CD14-positive monocyte (primary cell): ENCODE measurements at regions not wholly inside any gene's neighbourhood (a gene's known extent, or its start where the extent isn't known, plus 50 kb on each side); places are given as distances from the start of the nearest gene placed in this dataset.

ENCODE experiments used
- DNase-seq, 3 donors: peaks; one replicate each; pipeline ENCODE4 v3.0.0-alpha.2; 2011 to 2022
- H2AFZ ChIP-seq: 2 replicates; pipeline ENCODE4 v1.6.0; 2012; ENCODE audit warnings: mild to moderate bottlenecking, low read depth, low read length, inconsistent platforms; ENCODE audit not compliant: insufficient read depth, poor library complexity, severe bottlenecking
- H3K27ac ChIP-seq, 2 donors: 1 replicate in 1 of 2; 2 replicates in 1 of 2; pipeline ENCODE4 v1.5.1; 2012 to 2013; ENCODE audit warnings: low read length in 2 of 2, control low read depth in 1 of 2, inconsistent platforms in 1 of 2, low read depth in 1 of 2, mild to moderate bottlenecking in 1 of 2
- H3K27me3 ChIP-seq, 2 donors: one replicate each; pipeline versions ENCODE4 v1.6.0 to v1.6.1; 2011 to 2013; ENCODE audit warnings: low read length in 2 of 2; ENCODE audit not compliant: control insufficient read depth in 2 of 2, insufficient read depth in 2 of 2
- H3K36me3 ChIP-seq, 2 donors: replicated peaks in 1 of 2; 1 replicate in 1 of 2; 2 replicates in 1 of 2; pipeline versions ENCODE4 v1.5.1 to v1.6.1; 2012 to 2013; ENCODE audit warnings: low read length in 2 of 2, control low read depth in 1 of 2, inconsistent platforms in 1 of 2, mild to moderate bottlenecking in 1 of 2; ENCODE audit not compliant: insufficient read depth in 2 of 2, control insufficient read depth in 1 of 2
- H3K4me1 ChIP-seq, 2 donors: 1 replicate in 1 of 2; 2 replicates in 1 of 2; pipeline versions ENCODE4 v1.5.1 to v1.6.1; 2012 to 2013; ENCODE audit warnings: low read length in 2 of 2, control low read depth in 1 of 2, inconsistent platforms in 1 of 2, mild to moderate bottlenecking in 1 of 2, moderate library complexity in 1 of 2; ENCODE audit not compliant: insufficient read depth in 2 of 2, control insufficient read depth in 1 of 2
- H3K4me2 ChIP-seq: replicated peaks from 2 replicates; pipeline ENCODE3; 2012; ENCODE audit warnings: low read length, moderate library complexity, mild to moderate bottlenecking; ENCODE audit not compliant: poor library complexity, severe bottlenecking; ENCODE audit errors: extremely low read depth
- H3K4me3 ChIP-seq, 3 experiments: fragments of 200-600 bp in 1 of 3; sonication (generic) in 1 of 3; replicated peaks in 1 of 3; 1 replicate in 2 of 3; 2 replicates in 1 of 3; pipeline ENCODE4 v1.5.1; 2011 to 2013; ENCODE audit warnings: low read length in 3 of 3, mild to moderate bottlenecking in 3 of 3, control low read depth in 2 of 3, low read depth in 2 of 3, inconsistent platforms in 1 of 3, moderate library complexity in 1 of 3
- H3K79me2 ChIP-seq: 2 replicates; pipeline ENCODE4 v1.6.0; 2012; ENCODE audit warnings: mild to moderate bottlenecking, control low read depth, inconsistent platforms, low read length, moderate library complexity; ENCODE audit not compliant: insufficient read depth
- H3K9ac ChIP-seq: 2 replicates; pipeline ENCODE4 v1.6.0; 2017; ENCODE audit warnings: low read length, mild to moderate bottlenecking; ENCODE audit not compliant: insufficient read depth, poor library complexity, severe bottlenecking
- H3K9me3 ChIP-seq, 2 donors: replicated peaks in 1 of 2; 1 replicate in 1 of 2; 2 replicates in 1 of 2; pipeline versions ENCODE4 v1.5.1 to v1.6.1; 2012 to 2013; ENCODE audit warnings: low read length in 2 of 2, control low read depth in 1 of 2; ENCODE audit not compliant: control insufficient read depth in 1 of 2, insufficient read depth in 1 of 2
- H4K20me1 ChIP-seq: 2 replicates; pipeline ENCODE4 v1.6.0; 2012; ENCODE audit warnings: mild to moderate bottlenecking, low read length, control low read depth, moderate library complexity; ENCODE audit not compliant: insufficient read depth
- H3K27ac Mint-ChIP-seq, 7 donors: one replicate each; pipeline ENCODE4 v1.8.0; 2020; ENCODE audit warnings: mild to moderate bottlenecking in 7 of 7, mixed read lengths in 7 of 7, moderate library complexity in 6 of 7, inconsistent platforms in 2 of 7
- H3K27me3 Mint-ChIP-seq, 3 donors: one replicate each; pipeline ENCODE4 v1.8.0; 2021 to 2022; ENCODE audit warnings: low read depth in 3 of 3, mild to moderate bottlenecking in 3 of 3, mixed read lengths in 3 of 3, moderate library complexity in 3 of 3, inconsistent platforms in 1 of 3
- H3K36me3 Mint-ChIP-seq, 2 donors: one replicate each; pipeline ENCODE4 v1.8.0; 2020; ENCODE audit warnings: mixed read lengths in 2 of 2, inconsistent platforms in 1 of 2, mild to moderate bottlenecking in 1 of 2
- H3K4me1 Mint-ChIP-seq: one replicate; pipeline ENCODE4 v1.8.0; 2020; ENCODE audit warnings: mild to moderate bottlenecking, mixed read lengths
- H3K4me3 Mint-ChIP-seq, 2 donors: one replicate each; pipeline ENCODE4 v1.8.0; 2020; ENCODE audit warnings: mild to moderate bottlenecking in 2 of 2, mixed read lengths in 2 of 2, moderate library complexity in 1 of 2
- H3K9me3 Mint-ChIP-seq, 7 donors: one replicate each; pipeline ENCODE4 v1.8.0; 2020 to 2022; ENCODE audit warnings: mixed read lengths in 7 of 7, mild to moderate bottlenecking in 6 of 7, moderate library complexity in 6 of 7, inconsistent platforms in 2 of 7
- CTCF ChIP-seq: fragments of 200-600 bp; IDR thresholded peaks from one replicate; pipeline ENCODE4 v1.8.0; 2022; ENCODE audit warnings: antibody characterized with exemption, mild to moderate bottlenecking
- WGBS: methylation state at CpG from one replicate; pipeline ENCODE4 v1.1.5; 2013; ENCODE audit warnings: missing lambda C conversion rate; ENCODE audit not compliant: insufficient coverage; 5-methylcytosine and 5-hydroxymethylcytosine counted together
- intact Hi-C, 2 donors: fragments of 100-400 bp; cut with micrococcal nuclease; formaldehyde crosslinking; loops; one replicate each; pipeline versions ENCODE4 v1.15.0 to v1.15.1; 2023

- Mint-ChIP-seq H3K9me3 (peaks cover 7 to 20% (median 12%) of the 10 kb centered on the region in 7 donors), H3K27ac (no peak overlapping the region), H3K36me3 (no peaks in the 10 kb centered on the region), H3K27me3 (peaks cover 0 to 2% (median 0%) of the 10 kb centered on the region in 3 donors), H3K4me3 (no peak overlapping the region), H3K4me1 (no peaks in the 10 kb centered on the region)
- WGBS = no CpG with 5 or more reads among the region's 2 CpGs
- peaks cover 10 to 11% of the 10 kb centered on the region in 2 donors for H3K9me3 ChIP-seq
- H3K79me2 ChIP-seq = no peaks in the 10 kb centered on the region
- H3K27me3 ChIP-seq = no peaks in the 10 kb centered on the region
- intact Hi-C loops = no loop called here
- no peak overlapping the region for H3K4me2 ChIP-seq
- no peaks in the 10 kb centered on the region for H4K20me1 ChIP-seq
- no peaks in the 10 kb centered on the region for H3K4me1 ChIP-seq
- H3K27ac ChIP-seq = no peak overlapping the region
- no peak overlapping the region for H2AFZ ChIP-seq
- no peak overlapping the region for H3K4me3 ChIP-seq
- no peak overlapping the region for H3K9ac ChIP-seq
- no peak for DNase-seq
- H3K36me3 ChIP-seq = no peaks in the 10 kb centered on the region
- no peak for TF ChIP-seq CTCF
Measured at GRCh38 chr6:78551361-78551760, 316.0 kb upstream of the IRAK1BP1 start.

- Mint-ChIP-seq H3K4me1 (no peaks in the 10 kb centered on the region), H3K36me3 (no peaks in the 10 kb centered on the region), H3K4me3 (no peak overlapping the region), H3K27me3 (peaks cover 0 to 1% (median 0%) of the 10 kb centered on the region in 3 donors), H3K27ac (no peak overlapping the region), H3K9me3 (peaks cover 11 to 22% (median 20%) of the 10 kb centered on the region in 7 donors)
- no peak for DNase-seq
- no peaks in the 10 kb centered on the region for H3K4me1 ChIP-seq
- WGBS = no CpG with 5 or more reads among the region's 3 CpGs
- no peaks in the 10 kb centered on the region for H3K79me2 ChIP-seq
- no peaks in the 10 kb centered on the region for H3K36me3 ChIP-seq
- H2AFZ ChIP-seq = no peak overlapping the region
- peaks cover 17 to 19% of the 10 kb centered on the region in 2 donors for H3K9me3 ChIP-seq
- no peaks in the 10 kb centered on the region for H3K27me3 ChIP-seq
- no peak overlapping the region for H3K9ac ChIP-seq
- no peak for TF ChIP-seq CTCF
- no peak overlapping the region for H3K4me3 ChIP-seq
- no peak overlapping the region for H3K4me2 ChIP-seq
- intact Hi-C loops = no loop called here
- no peak overlapping the region for H3K27ac ChIP-seq
- H4K20me1 ChIP-seq = no peaks in the 10 kb centered on the region
Measured at GRCh38 chr6:78552435-78552834, 314.9 kb upstream of the IRAK1BP1 start.
